ENCODE measurements at regions not wholly inside any gene's neighbourhood (a gene's known extent, or its start where the extent isn't known, plus 50 kb on each side); places are given as distances from the start of the nearest gene placed in this dataset.
"Not testable (repeated sequence)": the region's sequence is repeated elsewhere in the genome, so short reads cannot be mapped to it uniquely, and the experiment has no call there.

DNA sequence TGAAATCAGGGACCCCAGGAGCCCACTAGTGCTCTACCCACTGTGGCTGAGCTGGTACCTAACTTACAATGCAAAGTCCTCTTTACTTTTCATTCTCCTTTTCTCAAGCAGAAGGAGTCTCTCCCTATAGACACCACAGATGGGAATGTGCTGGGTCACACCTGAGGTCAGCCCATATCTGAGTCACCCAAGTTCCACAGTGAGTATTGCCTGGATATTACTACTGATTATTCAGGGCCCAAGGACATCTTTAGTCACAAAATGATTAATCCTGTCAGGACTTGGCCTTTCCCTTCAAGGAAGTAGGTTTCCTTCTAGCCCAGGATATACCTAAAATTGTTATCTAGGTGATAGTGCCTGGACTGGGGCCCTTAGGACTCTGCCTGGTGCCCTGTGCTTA, 1305.2 kb downstream of the SI start:
- DNase-seq, result no peak

DNA sequence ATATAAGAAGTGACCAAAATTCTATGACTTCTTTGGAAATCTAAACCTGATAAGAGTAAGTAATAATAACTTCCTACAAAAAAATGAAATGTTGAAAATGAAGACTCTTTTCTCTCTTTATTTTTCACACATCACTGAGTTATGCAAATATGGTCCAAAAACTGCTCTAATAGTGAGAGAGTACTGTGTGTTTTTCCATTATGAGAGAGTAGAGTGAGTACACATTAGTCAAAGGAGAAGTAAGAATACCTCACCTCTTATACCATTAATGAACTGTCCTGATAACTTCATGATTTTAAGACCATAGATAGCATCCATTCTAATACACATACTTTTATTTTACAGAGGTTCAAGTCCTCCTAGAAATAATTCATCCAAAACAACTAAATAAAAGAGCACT, 1310.2 kb downstream of the SI start:
- DNase-seq, result no peak

DNA sequence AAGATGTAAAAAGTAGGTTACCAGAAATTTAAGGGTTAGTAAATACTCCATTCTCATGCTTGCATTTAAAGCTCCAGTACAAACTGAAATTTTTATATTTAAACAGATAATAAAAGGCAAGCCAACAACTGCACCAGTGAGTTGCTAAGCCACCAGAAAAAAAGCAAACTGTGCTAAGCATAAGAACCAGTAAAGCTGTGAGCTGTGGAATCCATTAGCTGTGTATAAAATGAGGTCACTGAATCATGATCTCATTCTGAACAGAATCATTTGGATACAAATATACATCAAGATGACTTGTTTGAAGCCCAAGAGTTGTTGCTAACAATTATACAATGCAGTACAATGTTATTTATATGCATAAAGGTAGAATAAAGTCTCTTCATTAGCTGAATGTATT, 1312.2 kb downstream of the SI start:
- no peak for DNase-seq

DNA sequence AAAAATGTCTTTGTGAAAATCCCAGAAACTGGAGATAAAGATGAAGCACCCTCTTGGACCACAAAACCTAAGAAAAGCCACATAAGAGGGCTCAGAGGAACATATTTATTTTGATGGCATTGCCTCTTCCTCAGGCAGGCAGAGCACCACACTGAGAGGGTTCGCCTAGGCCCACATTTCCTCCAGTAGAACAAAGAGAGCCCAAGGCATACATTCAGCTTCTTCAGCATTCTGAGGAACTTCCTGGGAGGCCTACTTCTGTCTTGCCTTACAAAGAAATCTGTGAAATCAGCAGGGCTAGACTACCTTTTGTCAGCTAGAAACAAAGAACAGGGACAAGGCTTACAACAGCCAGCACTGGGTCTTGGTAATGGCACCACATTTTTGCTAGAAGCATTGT, 1325.3 kb downstream of the SI start:
- no peak for DNase-seq

- DNase-seq, result no peak
Measured at GRCh38 chr3:163745204-163745603, 1333.1 kb downstream of the SI start.

DNA sequence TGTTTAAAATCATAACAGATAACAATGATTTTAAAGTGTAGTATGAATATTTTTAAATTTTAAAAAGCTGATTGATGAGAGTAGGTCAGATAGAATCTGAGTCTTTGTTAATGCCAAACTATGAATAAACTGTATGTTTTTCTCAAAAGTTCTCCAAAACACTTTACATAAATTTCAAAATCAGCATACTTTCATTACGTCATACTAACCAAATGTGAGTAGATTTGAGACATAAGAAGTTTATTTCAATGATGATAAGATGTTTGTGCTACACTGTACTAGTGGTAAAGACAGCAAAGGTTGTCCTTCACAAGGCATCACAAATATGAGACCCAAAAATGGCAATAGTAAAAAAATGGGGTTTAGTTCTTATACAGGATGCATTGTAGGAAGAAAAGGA, 1342.9 kb downstream of the SI start:
- no peak for DNase-seq

GRCh38 chr3:163730684-163731083, 1347.6 kb downstream of the SI start:
- DNase-seq, result no peak

- no peak for DNase-seq
Measured at GRCh38 chr3:163726125-163726524, 1352.2 kb downstream of the SI start.

DNA sequence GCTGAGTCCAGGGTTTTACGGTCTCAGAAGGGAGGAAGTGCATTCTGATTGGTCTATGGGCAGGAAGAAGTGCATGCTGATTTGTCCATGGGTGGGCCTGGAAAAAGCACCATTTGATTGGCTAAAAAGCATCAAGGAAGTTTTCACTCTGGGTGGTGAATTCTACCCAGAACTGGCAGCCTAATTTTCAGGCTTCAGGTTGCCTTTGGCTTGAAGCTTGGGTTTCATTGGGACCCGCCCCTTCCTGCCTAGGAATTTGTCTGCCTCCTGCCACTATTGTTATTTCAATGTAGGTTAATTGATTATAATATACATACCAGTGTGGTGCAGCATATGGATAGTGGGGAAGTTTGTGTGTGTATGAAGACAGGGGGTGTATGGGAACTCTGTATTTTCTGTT, 1355.9 kb downstream of the SI start:
- no peak for DNase-seq

GRCh38 chr3:163721596-163721995, 1356.7 kb downstream of the SI start:
- DNase-seq, result no peak

GRCh38 chr3:163717377-163717776, 1360.9 kb downstream of the SI start:
- no peak for DNase-seq

GRCh38 chr3:163708428-163708827, 1369.9 kb downstream of the SI start:
- DNase-seq, result no peak

- no peak for DNase-seq
Measured at GRCh38 chr3:163707659-163708058, 1370.6 kb downstream of the SI start.

- DNase-seq, result not testable (repeated sequence)
Measured at GRCh38 chr3:163698221-163698620, 1380.1 kb downstream of the SI start.

GRCh38 chr3:163692494-163692893, 1385.8 kb downstream of the SI start:
- DNase-seq, result no peak

DNA sequence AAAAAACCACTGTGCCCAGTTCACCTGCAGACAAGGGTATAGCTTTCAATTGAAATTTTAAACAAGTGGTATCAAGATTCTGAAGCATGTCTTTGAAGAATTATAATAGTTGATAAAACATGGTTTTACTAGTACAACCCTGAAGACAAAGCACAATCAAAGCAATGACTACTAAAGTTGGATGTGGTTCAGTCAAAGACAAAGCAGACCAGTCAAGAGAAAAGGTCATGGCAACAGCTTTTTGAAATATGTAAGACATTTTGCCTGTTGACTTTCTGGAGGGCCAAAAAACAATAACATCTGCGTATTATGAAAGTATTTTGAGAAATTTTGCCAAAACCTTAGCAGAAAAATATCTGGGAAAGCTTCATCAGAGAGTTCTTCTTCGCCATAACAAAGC, 1393.6 kb downstream of the SI start:
- DNase-seq, result no peak

GRCh38 chr3:163672954-163673353, 1405.3 kb downstream of the SI start:
- no peak for DNase-seq

GRCh38 chr3:163671201-163671600, 1407.1 kb downstream of the SI start:
- DNase-seq, result no peak

- no peak for DNase-seq
Measured at GRCh38 chr3:163664466-163664865, 1413.8 kb downstream of the SI start.

GRCh38 chr3:163657088-163657487, 1421.2 kb downstream of the SI start:
- DNase-seq, result no peak

- no peak for DNase-seq
Measured at GRCh38 chr3:163655021-163655420, 1423.3 kb downstream of the SI start.

GRCh38 chr3:163644172-163644571, 1434.1 kb downstream of the SI start:
- DNase-seq, result no peak

DNA sequence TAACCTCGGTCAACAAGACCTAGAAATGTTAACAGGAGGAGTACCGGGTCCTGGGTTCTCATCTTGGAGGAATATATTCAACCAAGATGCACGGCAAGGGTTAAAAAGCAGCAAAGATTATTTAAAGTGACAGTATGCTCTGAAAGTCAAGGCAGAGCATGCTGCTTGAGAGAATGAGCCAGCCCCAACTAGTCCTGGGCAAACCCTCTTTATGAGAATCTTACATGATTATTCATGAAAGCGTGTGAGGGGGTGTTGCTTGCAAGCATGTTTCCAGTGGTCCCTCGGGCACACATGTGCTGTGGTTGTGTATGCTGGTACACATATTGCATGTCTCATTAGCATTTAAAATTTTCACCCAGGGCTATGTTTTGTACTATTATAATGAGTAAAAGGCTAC, 1445.6 kb downstream of the SI start:
- DNase-seq, result no peak

GRCh38 chr3:163626753-163627152, 1451.5 kb downstream of the SI start:
- no peak for DNase-seq

DNA sequence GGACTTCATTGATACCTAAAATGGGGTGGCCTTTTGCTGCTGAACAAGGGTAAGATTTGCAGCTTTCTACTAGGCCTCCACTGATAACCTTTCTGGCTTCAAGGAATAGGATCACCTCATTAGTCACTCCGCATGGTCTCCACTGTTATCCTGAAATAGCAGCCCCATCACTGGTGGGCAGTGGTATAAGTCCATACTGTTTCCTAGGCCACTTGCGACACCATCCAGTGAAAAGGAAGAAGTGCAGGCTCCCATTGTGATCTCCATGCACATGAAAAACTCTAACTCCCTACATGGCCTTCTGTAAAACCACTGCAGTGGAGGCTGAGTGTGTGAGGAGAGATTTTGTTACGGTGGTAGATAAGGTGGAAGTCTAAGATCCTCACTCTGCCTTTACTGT, 1455.9 kb downstream of the SI start:
- no peak for DNase-seq

- no peak for DNase-seq
Measured at GRCh38 chr3:163614886-163615285, 1463.4 kb downstream of the SI start.

Data from amniotic stem cell (primary cell).